IMR-90 (cell line): ENCODE measurements at regions not wholly inside any gene's neighbourhood (a gene's known extent, or its start where the extent isn't known, plus 50 kb on each side); places are given as distances from the start of the nearest gene placed in this dataset.

Experiments
- BHLHE40 ChIP-seq: fragments of 150-350 bp; IDR thresholded peaks from 2 replicates; pipeline ENCODE4 v1.6.1; 2016; ENCODE audit warnings: mild to moderate bottlenecking, low read depth, low read length
- CTCF ChIP-seq: conservative IDR thresholded peaks from 2 replicates; pipeline ENCODE4 v1.5.1; 2012; ENCODE audit warnings: mild to moderate bottlenecking, low read depth, low read length, improper control_type of control experiment
- MAFK ChIP-seq: IDR thresholded peaks from 2 replicates; pipeline ENCODE4 v1.6.1; 2012; ENCODE audit warnings: low read depth, low read length, improper control_type of control experiment
- MXI1 ChIP-seq: IDR thresholded peaks from 2 replicates; pipeline ENCODE4 v1.6.1; 2012; ENCODE audit warnings: low read depth, mild to moderate bottlenecking, low read length, moderate library complexity, borderline replicate concordance
- POLR2A ChIP-seq: IDR thresholded peaks from 2 replicates; pipeline ENCODE4 v1.6.1; 2012; ENCODE audit warnings: mild to moderate bottlenecking, low read depth, low read length
- RAD21 ChIP-seq: IDR thresholded peaks from 2 replicates; pipeline ENCODE4 v1.6.1; 2012; ENCODE audit warnings: low read length, improper control_type of control experiment
- RCOR1 ChIP-seq: IDR thresholded peaks from 2 replicates; pipeline ENCODE4 v1.6.1; 2012; ENCODE audit warnings: mild to moderate bottlenecking, low read length, improper control_type of control experiment; ENCODE audit not compliant: insufficient replicate concordance
- RFX5 ChIP-seq: IDR thresholded peaks from 2 replicates; pipeline ENCODE4 v1.8.0; 2012; ENCODE audit warnings: low read depth, mild to moderate bottlenecking, low read length, moderate library complexity
- USF2 ChIP-seq: fragments of 150-350 bp; IDR thresholded peaks from 2 replicates; pipeline ENCODE4 v1.6.1; 2017; ENCODE audit warnings: mild to moderate bottlenecking, antibody characterized with exemption, low read length, low read depth

- TF ChIP-seq USF2 (no peak), CTCF (no peak), RFX5 (no peak), RAD21 (no peak), POLR2A (no peak), RCOR1 (no peak), MAFK (no peak), BHLHE40 (no peak), MXI1 (no peak)
These were observed 79.9 kb upstream of the AADAT start for GRCh38 chr4:170169699-170170098.
